ENCODE measurements at regions not wholly inside any gene's neighbourhood (a gene's known extent, or its start where the extent isn't known, plus 50 kb on each side); places are given as distances from the start of the nearest gene placed in this dataset.
"Not testable (repeated sequence)": the region's sequence is repeated elsewhere in the genome, so short reads cannot be mapped to it uniquely, and the experiment has no call there.

DNA sequence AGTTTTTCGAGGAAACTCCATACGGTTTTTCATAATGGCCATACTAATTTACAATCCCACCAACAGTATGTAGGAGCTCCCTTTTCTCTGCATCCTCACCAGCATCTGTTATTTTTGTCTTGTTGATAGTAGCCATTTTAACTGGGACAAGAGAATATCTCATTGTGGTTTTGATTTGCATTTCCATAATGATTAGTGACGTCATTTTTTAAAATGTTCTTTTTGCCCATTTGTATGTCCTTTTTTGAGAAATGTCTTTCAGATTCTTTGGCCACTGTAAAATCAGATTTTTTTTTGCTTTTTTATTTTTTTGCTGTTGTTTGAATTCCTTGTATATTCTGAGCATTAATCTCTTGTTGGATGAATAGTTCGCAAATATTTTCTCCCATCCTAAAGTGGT is 243.9 kb downstream of the TRIML1 start:
- no peak for DNase-seq

- DNase-seq, result no peak
Measured at GRCh38 chr4:188387179-188387791, 248.0 kb downstream of the TRIML1 start.

- not testable (repeated sequence) for DNase-seq
Measured at GRCh38 chr4:188391349-188391748, 252.1 kb downstream of the TRIML1 start.

GRCh38 chr4:188396037-188396436 is 256.8 kb downstream of the TRIML1 start:
- DNase-seq, result no peak

DNA sequence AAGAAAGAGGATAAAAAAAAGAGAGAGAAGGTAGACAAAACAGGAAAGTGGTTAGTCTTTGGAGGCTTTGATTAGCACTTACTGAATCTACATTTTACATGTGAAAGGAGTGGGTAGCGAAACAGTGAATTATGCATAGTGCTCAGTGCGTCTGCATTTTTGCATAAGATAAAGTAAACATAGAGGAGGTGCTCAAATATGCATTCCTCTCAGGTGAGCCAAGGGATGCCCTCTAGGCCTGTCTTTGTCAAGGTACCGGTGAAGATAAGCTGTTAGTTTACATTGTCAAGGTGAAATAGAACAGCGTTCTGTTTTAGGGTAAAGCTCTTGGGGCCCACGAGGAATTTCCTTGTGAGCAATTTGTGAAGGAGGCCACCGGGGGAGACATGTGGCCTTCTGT is 260.6 kb downstream of the TRIML1 start:
- DNase-seq, result no peak

DNA sequence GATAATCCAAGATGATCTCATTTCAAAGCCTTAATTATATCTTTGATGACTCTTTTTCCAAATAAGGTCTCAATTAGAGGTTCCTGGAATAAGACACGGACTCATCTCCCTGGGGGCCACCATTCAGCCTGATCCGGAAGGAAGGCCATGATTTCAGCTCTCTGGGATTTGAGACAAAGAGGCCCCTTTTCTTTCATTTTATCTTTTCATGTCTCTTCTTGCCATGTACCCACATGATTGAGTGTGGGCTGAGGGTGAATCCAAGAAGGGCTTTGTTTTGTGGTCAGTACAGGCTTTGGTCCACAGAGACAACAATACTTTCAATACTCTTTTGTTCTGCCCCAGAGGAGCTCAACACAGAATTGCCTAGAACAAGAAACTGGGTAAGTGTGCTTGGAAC is 261.2 kb downstream of the TRIML1 start:
- no peak for DNase-seq

- DNase-seq, result no peak
Measured at GRCh38 chr4:188403272-188403671, 264.0 kb downstream of the TRIML1 start.

GRCh38 chr4:188405071-188405835 is 266.0 kb downstream of the TRIML1 start:
- DNase-seq, result not testable (repeated sequence)

- DNase-seq, result no peak
Measured at GRCh38 chr4:188408244-188409030, 269.2 kb downstream of the TRIML1 start.

DNA sequence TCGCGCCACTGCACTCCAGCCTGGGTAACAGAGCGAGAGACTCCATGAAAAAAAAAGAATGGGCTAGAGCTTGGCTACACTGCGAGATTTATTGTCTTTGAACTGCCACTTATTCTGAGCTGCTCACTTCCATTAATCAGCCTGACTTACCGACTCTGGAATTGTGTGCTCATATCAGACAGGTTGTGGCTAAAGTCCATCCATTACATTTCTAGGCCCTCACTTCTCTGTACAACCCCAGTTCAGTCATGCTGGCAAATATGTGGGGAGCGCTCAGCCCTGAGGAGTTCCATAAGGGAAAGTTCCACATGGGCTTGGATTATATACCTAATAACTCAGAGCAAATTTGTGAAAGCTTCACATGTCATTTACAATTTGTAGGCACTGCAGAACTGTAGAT is 270.6 kb downstream of the TRIML1 start:
- no peak for DNase-seq

DNA sequence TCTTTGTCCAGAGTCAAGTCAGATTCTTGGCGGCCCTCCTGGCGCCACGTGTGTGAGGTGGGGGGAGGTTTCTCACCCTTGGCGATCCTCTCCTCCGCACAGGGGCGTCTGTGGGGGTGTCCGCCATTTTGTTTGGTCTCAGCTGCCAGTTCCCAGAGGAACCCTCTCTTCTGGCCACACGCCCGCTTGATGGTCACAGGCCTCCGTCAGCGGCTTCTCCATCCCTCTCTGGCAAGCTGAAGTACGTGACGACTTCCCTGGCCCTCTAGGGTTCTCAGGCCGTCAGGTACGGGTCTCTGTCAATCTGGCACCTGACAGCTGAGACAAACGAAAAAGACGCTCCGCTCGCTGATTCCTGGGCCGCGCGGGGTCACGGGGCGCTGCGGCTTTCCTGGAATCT is 272.6 kb downstream of the TRIML1 start:
- DNase-seq, result no peak

DNA sequence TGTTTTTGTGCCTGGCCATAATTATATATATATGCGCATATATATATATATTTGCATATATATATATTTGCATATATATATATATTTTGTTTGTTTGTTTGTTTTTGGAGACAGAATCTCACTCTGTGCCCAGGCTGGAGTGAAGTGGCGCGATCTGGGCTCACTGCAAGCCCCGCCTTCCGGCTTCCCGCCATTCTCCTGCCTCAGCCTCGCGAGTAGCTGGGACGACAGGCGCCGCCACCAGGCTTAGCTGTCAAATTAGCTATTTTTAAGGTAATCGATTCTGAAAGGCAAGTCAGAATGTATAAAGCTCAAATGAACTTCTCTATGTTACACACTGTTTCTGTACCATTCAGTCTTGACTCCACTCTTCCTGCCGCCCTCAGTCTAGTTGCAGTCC is 273.3 kb downstream of the TRIML1 start:
- DNase-seq, result no peak

DNA sequence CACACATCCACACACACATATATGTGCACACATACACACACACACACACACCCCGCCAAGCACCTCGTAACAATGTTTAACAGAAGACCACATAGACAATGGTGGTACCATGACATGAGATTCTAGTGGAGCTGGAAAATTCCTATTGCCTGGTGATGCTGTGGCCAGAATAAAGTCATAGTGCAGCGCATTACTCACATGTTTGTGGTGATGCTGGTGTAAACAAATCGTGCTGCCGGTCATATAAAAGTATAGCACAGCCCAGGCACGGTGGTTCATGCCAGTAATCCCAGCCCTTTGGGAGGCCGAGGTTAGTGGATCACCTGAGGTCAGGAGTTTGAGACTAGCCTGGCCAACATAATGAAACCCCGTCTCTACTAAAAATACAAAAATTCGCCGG is 275.2 kb downstream of the TRIML1 start:
- DNase-seq, result no peak

- DNase-seq, result no peak
Measured at GRCh38 chr4:188417181-188417580, 277.9 kb downstream of the TRIML1 start.

- DNase-seq, result no peak
Measured at GRCh38 chr4:188423039-188423438, 283.8 kb downstream of the TRIML1 start.

GRCh38 chr4:188428935-188429334 is 289.7 kb downstream of the TRIML1 start:
- no peak for DNase-seq

- DNase-seq, result no peak
Measured at GRCh38 chr4:188429965-188430364, 290.7 kb downstream of the TRIML1 start.

GRCh38 chr4:188430384-188430783 is 291.1 kb downstream of the TRIML1 start:
- no peak for DNase-seq

DNA sequence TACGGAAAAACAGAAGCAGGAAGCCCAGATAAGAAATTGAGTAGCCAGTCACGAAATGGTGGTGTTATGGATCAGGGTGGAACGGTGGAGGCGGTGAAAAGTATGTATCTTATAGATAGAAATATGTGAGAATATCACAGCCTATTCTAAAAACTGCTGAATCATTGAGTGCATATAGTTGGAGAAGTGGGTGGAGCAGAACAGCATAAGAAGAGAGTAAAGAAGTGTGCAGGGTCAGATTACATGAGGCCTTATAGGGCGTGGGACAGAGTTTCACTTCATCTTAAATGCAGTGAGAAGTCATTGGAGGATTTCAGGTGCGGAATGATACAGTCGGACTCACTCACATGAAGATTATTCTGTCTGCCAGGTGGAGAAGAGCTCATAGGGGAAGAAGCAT is 293.1 kb downstream of the TRIML1 start:
- no peak for DNase-seq

DNA sequence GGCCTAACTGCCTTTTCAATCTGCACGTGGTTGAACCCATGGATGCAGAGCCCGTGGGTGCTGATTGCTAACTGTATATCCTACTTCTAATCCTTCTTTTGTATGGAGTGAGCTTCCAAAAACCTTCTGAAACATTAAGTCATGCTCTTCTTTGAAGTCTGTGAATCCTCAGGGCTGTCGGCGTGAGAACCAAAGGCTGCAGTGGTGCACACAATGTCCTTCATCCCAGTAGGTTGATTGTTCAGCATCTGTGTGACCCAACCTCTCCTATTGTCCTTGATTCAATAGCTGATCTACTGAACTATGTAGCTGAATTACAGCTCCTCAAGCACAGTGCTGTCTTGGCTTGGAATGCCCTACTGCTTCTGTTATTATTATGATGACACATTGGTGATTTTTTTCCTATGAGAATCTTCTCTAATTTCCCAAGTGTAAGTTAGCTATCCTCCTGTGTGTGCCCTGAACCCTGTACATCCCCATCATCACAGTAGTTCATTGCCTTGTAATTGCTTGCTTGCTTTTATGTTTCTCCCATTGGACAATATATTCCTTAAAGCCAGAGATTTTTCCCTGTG is 294.6 kb downstream of the TRIML1 start:
- no peak for DNase-seq

GRCh38 chr4:188434643-188435042 is 295.4 kb downstream of the TRIML1 start:
- DNase-seq, result no peak

DNA sequence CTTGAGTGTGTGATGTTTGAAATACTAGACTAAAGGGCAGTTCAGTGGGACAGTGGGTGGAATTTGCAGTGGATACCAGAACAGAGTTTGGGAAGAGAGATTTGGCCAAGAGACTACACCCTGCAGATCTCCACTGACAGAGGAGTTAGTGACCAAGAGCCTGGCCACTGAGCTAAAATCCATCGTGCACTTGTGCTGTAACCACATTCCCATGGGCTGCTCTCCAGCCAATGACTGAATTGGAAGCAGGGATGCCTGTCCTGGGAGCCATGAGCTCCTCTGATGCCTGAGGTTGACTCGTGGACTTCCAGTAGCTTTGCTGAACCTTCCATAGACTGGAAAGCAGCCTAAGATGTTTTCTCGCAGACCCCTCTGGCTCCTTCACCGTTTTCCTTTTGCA is 296.1 kb downstream of the TRIML1 start:
- DNase-seq, result no peak

- DNase-seq, result no peak
Measured at GRCh38 chr4:188437535-188437934, 298.3 kb downstream of the TRIML1 start.

DNA sequence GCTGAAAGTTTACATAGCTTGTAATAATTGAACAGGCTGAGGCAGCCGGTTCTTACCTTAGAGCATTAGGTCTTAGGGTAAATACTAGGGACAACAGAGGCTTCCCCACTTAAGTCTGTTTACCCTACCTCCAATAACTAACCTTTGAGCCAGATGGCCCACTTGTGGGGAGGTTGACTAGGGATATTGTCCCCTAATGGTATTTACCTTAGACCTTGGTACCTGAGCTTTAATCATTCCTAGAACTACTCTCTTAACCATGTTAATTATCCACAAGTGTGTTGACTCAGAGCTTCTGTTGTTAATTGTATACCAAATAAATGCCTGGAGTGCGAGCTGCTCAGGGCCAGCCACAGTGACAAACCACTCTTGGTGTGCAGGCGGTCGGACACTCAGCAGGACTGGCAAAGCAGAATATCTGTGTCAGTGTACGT is 299.2 kb downstream of the TRIML1 start:
- not testable (repeated sequence) for DNase-seq
